HG03095 (cell line): ENCODE measurements at regions not wholly inside any gene's neighbourhood (a gene's known extent, or its start where the extent isn't known, plus 50 kb on each side); places are given as distances from the start of the nearest gene placed in this dataset.
"Not testable (repeated sequence)": the region's sequence is repeated elsewhere in the genome, so short reads cannot be mapped to it uniquely, and the experiment has no call there.

Experiments
- ATAC-seq: cut with Tn5 transposase; IDR thresholded peaks from one replicate; pipeline ENCODE4 v1.9.1; 2021; ENCODE audit warnings: moderate library complexity; ENCODE audit not compliant: unreplicated experiment

- ATAC-seq: no peak
Measured at GRCh38 chr18:41639218-41639617, 315.8 kb upstream of the PIK3C3 start.

- ATAC-seq: not testable (repeated sequence)
Measured at GRCh38 chr18:41631723-41632285, 323.2 kb upstream of the PIK3C3 start.

GRCh38 chr18:41630232-41630886, 324.7 kb upstream of the PIK3C3 start:
- no peak for ATAC-seq

GRCh38 chr18:41624460-41624859, 330.6 kb upstream of the PIK3C3 start:
- ATAC-seq: no peak

- no peak for ATAC-seq
Measured at GRCh38 chr18:41621177-41621576, 333.9 kb upstream of the PIK3C3 start.

GRCh38 chr18:41618147-41618546, 336.9 kb upstream of the PIK3C3 start:
- no peak for ATAC-seq

GRCh38 chr18:41617647-41618046, 337.4 kb upstream of the PIK3C3 start:
- no peak for ATAC-seq

GRCh38 chr18:41613003-41613609, 341.9 kb upstream of the PIK3C3 start:
- no peak for ATAC-seq

GRCh38 chr18:41604964-41605363, 350.1 kb upstream of the PIK3C3 start:
- ATAC-seq: no peak

- no peak for ATAC-seq
Measured at GRCh38 chr18:41602034-41602433, 353.0 kb upstream of the PIK3C3 start.

- ATAC-seq: no peak
Measured at GRCh38 chr18:41600693-41601391, 354.2 kb upstream of the PIK3C3 start.

- ATAC-seq: no peak
Measured at GRCh38 chr18:41599466-41599865, 355.6 kb upstream of the PIK3C3 start.

GRCh38 chr18:41594582-41594981, 360.5 kb upstream of the PIK3C3 start:
- ATAC-seq: no peak

- ATAC-seq: no peak
Measured at GRCh38 chr18:41593171-41593675, 361.8 kb upstream of the PIK3C3 start.

GRCh38 chr18:41587976-41588375, 367.1 kb upstream of the PIK3C3 start:
- ATAC-seq: no peak

GRCh38 chr18:41585512-41585911, 369.5 kb upstream of the PIK3C3 start:
- ATAC-seq: no peak

- no peak for ATAC-seq
Measured at GRCh38 chr18:41579185-41579584, 375.8 kb upstream of the PIK3C3 start.

- ATAC-seq: no peak
Measured at GRCh38 chr18:41577529-41577928, 377.5 kb upstream of the PIK3C3 start.

- ATAC-seq: no peak
Measured at GRCh38 chr18:41576643-41577042, 378.4 kb upstream of the PIK3C3 start.

GRCh38 chr18:41569867-41570266, 385.2 kb upstream of the PIK3C3 start:
- ATAC-seq: no peak

- ATAC-seq: no peak
Measured at GRCh38 chr18:41561961-41562360, 393.1 kb upstream of the PIK3C3 start.

GRCh38 chr18:41558715-41559114, 396.3 kb upstream of the PIK3C3 start:
- no peak for ATAC-seq
